NCI-H1694 treated with DMSO at 0.1 percent for 48 hours (cell line): ENCODE measurements at regions not wholly inside any gene's neighbourhood (a gene's known extent, or its start where the extent isn't known, plus 50 kb on each side); places are given as distances from the start of the nearest gene placed in this dataset.
"Not testable (repeated sequence)": the region's sequence is repeated elsewhere in the genome, so short reads cannot be mapped to it uniquely, and the experiment has no call there.

ENCODE experiments used
- DNase-seq: peaks from one replicate; lab custom pipeline; 2025; lab: John Stamatoyannopoulos, UW

DNA sequence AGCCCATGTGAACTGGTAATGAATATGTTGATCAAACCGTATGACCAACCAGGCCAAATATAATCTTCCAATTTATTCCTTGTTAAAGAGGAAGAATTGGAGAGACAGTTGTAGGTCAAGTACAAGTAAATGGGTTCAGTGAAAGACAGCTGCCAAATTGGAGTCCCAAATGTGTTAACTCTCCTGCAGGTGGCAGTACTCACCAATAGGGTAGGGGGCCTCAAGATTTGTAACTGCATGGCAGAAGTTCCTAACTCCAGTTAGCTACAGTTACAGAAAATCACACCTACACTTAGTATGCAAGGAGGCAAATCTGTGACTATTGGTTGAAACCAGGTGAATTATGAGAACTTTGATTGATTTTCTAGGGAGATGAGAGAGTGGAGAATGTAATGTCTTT lies 278.0 kb downstream of the ZBBX start:
- DNase-seq, result no peak

DNA sequence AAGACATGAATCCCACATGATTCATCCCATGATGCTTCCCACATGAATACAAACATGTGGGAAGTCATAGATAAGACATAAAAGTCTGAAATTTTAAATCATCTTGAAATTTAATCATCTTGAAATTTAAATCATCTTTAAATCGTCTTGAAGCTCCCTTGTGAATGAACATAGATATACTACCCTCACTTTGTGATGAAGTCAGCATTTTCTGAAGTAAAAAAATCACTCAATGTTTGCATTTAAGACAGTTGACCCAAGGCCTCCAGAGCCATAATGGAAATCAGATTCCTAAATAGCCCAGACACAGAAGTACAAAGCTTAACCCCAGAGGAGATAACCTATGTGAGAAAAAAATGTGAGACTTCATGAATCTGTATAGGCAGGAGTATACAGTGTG lies 279.4 kb downstream of the ZBBX start:
- DNase-seq, result no peak

DNA sequence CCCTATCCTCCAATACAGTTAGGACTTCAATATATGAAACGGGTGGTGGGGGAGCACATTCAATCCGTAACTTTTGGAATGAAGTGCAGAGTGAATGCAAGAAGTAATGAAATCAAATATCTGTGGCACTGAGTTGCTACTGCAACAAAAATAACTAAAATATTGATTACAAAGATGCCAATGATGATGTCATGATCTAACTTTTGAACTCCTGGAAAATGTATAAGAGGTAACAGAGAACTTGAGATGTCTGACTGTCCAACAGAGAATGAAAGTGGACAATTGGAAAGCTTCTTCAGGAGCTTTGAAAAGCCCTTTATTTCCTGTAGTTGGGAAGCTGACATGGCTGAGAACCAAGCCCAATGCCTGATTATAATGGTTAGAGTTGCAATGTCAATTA lies 279.9 kb downstream of the ZBBX start:
- DNase-seq, result no peak

DNA sequence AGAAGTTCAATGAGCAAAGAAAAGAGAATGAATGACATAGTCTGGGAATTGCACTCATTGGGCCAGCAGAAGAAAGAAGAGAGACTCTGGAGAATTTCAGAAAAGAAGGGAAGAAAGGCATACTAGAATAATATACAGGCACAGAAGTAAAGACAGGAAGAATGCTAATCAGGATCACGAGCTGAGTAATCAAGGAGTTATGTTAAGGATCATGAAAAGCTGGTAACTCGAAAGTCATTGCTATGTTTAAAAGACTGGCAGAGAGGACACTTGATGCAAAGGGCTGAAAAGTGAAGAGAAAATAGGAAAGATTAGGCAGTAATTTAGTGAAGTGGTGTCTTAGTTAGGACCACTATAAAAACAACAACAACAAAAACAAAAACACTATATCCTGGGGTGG lies 284.1 kb downstream of the ZBBX start:
- DNase-seq, result no peak

DNA sequence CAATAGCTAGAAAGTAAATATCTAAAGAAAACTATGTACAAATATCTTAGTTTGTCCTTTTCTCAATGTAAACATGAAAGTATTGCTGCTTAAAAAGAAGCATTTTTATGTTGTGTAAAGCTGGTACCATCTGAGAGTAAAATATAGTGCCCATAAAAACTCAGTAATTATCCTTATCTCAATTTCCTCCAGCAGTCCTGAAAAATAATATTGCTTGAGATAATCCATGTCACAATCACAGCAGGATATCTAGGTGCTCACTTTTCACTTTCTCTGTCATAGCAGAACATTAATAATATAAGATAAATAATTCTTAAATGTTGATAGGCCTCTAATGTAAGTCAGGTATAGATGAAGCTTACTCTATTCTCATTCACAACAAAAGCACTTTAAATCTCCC lies 285.5 kb downstream of the ZBBX start:
- DNase-seq, result no peak

DNA sequence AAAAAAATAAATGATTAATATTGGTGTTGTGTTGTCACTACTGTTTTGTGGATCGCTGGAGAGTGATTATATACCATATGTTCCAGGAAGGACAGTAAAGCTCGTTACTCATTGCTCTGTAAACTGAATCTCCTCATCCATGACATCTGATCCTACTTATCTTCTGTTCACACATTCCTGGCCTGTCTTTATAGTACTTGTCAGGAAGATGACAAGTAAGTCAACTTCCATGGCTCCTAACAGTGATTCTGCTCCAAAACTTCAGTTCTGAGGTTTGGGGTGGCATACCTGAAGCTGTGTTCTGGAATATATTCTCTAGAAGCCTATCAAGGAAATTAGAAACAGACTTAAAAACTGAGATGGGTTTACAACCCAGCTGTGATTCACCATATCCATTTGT lies 288.9 kb downstream of the ZBBX start:
- DNase-seq, result no peak

DNA sequence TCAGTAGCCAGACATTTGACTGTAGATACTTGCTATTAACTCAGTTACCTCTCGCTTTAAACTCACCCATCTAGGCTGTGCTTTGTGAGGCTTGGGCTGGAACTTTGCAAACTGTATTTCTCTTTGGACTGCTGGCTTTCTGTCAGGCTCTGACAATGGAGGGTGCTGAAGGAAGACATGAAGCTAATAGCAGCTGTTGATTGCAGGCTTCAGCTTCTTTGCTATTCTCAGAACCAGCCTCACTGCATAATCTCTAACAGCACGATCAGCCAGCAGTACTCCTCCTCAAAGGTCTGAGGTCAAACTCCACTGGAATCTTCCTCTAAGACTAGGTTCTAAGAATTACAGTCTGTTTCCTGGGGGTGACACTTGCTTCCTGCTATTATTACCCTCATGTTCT lies 295.6 kb downstream of the ZBBX start:
- DNase-seq, result no peak

DNA sequence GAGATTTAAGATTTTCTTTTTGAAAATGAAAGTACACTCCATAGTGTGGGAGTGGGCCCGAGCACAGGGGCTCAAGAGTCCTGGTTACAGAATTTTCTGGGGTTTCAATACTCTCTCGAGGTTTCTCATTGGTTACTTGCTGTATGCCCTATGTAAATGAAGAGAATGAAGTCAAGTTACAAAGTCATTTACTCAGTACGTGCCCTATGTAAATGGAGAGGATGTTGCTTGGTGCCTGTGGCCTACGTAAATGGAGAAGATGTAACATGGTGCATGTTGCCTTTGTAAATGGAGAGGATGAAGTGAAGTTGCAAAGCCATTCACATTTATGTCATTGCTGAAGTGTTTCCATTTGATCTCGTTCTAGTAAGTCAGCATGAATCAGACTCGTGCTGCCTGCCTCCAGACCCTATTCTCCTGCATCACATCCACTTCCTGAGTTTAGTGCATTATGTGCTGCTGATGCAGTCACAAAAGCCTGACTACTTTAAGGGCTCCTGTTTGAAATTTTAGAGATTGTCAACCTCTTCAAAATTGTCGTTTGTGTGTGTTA lies 302.0 kb downstream of the ZBBX start:
- DNase-seq, result no peak

DNA sequence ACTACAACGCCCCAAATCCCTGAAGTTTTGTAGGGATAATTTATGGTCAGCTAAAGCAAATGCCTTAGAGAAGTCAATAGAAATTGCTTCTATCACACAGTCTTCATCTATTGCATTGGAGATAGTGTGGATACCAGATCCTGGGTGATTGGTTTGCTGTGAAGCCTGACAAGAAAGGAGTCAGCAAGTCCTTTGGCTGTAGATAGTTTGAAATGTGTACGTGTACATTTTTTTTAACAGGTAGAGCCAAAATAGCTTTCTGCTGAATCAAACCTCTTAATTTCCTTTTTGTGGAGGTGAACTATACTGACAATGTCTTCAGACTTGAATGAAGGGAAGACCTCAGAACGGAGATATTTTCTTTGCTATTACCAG lies 312.3 kb downstream of the ZBBX start:
- DNase-seq, result no peak

DNA sequence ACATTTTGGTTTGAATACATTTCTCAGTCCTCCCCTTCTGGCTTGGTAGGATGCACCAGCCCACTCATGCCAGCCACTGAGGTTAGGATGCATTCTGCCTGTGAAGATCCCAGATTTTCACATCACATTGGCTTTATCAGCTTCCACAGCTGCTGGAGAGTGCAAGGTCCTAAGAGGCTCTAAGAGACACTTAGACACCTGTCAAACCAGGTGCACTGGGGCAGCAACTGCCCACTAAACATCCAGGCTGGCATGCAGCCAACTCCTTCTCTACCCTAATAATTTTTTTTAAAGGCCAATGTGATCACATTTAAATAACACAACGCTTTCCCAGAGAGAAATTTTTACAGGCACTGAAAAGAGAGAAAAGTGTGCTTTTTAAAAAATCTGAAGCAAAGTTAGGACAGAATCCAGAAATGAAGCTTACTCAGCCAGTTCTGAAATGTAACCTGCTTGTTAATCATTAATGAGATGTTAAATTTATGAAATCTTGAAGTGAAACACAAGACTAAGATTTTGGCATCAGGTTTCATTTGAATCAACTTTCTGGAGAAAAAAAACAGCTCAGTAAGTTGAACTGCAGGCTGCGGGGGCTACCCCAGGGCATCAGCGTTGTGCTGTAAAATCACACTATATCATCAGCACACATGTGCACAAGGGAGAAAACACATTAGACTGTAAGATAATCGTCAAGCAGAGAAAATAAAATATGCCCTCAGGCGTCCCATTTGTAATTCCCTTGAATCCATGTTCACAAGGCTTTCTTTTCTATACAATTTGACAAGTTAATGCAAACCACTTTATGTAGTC lies 312.9 kb downstream of the ZBBX start:
- no peak for DNase-seq

DNA sequence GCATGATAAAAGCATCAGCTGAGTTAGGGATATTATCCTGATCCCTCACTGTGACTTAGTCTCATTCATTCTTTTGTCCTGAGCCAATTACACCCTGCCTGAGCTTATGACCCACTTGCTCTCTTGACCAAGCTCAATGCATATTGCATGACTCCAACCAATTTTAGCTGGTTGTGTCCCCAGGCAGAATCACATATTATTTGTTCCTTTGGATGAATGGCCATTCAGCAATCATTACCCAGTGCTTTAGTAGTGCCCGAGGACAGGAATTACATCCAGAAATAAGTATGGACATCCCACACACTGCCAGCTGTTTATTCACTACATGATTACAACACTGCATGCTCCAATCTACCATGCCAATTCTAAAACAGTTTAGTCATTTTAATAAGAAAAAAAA lies 322.5 kb downstream of the ZBBX start:
- no peak for DNase-seq

DNA sequence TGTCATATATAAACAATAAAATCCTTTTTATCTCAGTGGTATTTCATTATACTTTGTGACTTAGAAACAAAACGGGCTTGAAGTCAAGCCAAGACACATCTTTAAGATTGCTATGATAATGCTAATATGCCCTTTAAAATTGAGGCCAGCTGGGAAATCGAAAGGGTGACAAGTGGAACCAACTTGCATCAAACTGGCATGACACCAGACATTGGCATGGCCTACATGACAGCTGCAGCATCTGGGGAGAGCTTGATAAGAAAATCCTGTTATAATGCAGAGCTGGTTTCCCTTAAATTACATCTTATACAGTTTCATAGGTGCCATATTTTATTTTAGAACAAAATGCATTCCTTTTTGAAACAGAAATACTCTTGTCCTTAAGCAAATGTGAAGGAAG lies 325.2 kb downstream of the ZBBX start:
- no peak for DNase-seq

DNA sequence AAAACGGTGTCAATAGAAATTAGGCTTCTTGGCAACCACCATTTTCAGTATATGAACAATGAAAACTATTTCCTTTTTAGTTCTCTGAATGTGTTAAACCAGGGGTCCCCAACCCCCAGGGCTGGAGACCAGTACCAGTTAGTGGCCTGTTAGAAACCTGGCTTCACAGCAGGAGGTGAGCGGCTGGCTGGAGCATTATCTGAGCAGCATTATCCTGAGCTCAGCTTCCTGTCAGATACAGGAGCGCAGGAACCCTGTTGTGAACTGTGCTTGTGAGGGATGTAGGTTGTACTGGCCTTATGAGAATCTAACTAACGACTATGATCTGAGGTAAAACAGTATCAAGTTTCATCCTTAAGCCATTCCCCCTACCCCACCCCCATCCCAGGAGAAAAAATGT lies 328.7 kb downstream of the ZBBX start:
- no peak for DNase-seq

DNA sequence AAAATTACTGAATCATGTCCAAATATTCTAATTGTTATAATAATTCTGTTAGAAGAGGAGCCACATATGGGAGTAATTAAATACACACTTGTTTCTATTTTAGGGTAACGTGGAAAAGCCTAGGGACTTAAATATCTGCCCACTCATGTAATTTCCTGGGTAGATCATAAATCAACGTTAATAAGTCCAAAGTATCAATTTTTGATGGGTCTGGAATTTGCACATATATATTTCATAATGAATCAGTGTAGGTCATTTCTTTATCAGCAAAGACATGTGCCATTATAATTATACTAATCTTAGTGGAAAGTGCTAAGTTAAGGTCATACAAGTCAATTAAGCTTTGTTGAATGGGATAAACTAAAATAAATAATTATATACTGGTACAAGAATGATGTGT lies 346.2 kb downstream of the ZBBX start:
- DNase-seq, result no peak

DNA sequence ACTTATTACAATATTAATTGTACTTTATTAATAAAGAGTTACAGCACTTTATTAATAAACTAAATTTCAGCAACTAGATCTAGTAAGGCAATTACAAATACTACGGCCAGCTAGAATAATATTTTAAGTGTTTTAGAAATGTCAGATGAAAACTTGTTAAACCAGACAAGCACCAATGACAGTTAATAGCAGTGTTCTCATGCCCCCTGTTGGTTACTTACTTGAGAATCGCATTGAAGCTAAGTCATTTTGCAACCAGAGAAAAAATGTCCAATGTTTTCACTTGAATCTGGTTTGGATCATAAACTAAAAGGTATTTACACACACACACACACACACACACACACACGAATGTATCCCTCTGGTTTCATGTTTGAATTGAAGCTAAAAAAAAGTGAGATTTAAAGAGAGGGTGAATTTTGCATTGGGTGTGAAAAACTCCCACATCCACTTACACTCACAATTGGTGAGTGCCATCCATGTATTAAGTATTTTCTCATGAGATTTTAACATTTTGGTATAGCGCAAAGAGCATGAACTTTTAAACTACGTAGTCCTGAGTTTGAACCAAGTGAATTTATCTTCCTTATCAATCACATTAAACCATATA lies 347.7 kb downstream of the ZBBX start:
- peak; percentile 35 for DNase-seq

DNA sequence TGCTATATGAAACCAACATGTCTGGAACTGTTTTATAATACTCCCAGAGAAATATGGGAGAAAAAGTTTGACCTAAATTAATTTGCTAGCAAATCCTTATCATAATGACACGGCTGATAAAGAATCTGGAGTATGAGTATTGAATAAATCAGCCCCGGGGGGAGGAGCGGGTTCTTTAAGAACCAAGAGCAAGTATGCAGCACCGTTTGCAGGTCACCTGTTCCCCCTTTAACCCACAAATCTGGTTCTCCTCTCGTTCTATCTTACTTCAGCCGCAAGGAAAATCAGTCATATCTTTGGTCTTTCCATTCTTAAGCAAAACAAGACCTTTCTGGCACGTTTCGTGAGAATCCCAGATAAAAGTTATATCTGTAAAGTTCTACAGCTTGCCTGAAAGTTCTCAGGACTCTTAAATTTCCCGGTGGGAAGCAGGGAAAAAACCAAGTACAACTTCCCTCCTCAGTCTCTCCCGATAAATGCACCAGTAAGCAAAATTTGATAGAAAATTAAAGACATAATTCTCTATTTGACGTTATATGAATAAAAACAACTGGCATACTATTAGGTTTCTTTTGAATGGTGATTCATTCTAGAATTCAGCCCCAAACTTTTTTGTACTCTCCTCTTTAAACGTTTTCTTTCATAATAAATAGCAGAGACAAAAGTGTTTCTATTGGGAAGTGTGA lies 348.6 kb downstream of the ZBBX start:
- no peak for DNase-seq

DNA sequence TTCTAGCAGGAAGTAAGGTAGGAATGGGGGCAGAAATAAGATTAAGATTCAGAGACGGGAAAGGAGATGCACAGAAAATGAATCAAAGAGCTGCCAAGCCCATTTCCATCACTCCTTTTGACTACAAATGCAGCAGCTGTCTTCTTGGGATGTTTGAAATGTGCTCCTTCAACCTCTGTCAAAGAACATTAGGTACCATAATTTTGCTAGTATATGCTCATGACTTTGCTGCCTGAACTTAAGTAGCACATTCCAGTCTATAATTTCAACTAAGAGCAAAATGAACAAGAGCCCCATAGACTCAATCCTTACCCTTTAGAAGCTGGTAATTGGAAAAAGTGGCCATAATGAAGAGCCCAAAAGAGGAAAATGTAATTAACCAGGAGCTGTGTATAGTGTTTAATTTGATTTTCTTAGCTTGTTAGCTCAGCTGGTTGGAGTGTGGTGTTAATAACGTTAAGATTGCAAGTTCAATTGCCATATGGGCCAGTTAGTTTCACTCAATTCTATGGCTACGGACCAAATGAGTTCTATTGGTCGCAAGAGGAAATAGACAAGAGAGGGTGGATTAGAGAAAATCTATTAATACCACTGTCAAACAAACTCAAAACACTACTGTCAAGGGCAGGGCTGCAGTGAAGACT lies 349.9 kb downstream of the ZBBX start:
- DNase-seq, result no peak

DNA sequence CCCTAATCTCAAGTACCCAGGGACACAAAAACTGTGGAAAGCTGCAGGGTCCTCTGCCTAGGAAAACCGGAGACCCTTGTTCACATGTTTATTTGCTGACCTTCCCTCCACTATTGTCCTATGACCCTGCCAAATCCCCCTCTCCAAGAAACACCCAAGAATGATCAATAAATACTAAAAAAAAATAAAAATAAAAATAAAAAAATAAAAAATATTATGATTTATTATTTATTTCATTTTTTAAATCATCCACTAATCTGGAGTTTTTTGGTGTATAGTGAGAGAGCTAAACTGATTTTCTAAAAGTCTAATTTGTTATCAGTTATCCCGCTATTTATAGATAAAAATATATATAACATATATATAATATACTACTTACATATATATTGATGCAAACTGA lies 360.6 kb downstream of the ZBBX start:
- not testable (repeated sequence) for DNase-seq

DNA sequence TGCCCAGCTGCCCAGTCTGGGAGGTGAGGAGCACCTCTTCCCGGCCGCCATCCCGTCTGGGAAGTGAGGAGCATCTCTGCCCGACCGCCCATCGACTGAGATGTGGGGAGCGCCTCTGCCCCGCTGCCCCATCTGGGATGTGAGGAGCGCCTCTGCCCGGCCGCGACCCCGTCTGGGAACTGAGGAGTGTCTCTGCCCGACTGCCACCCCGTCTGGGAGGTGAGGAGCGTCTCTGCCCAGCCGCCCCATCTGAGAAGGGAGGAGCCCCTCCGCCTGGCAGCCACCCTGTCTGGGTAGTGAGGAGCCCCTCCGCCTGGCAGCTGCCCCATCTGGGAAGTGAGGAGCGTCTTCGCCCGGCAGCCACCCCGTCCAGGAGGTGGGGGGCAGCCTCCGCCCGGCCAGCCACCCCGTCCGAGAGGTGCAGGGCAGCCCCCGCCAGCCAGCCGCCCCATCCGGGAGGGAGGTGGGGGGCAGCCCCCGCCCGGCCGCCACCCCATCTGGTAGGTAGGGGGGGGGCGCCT lies 361.4 kb downstream of the ZBBX start:
- not testable (repeated sequence) for DNase-seq

DNA sequence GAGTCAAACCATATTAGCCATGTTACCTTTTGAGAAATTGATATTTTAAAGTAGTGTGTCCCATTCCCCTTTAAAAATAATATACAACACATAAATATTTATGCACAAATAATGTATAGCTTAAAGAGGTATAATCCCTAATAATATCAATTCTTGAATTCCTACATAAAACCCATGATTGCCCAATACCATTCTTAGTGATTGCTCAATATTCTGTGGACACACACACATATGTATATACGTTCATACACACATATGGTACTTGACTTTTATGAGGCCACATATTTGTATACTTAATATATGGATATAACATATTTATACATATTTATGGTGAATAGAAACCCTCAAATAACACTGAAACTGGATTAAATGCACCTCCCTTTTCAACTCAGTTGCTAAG lies 367.4 kb downstream of the ZBBX start:
- no peak for DNase-seq

DNA sequence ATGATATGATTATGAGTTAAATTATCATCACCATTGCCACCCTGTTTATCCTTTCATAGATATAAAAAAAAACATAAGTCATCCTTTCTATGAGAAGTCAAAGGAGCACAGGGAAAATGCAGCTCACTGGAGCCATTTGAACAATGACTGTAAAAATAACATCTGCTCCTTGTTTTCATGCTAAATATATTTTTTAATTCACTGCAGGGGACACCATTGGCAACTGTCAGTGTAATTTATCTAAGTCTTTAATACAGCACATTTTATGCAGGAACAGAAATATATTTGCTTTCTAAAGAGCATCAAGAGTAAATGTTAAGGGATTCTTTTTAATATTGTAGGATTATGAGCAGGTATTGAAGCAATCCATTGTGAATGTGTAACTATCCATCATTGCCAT lies 371.3 kb downstream of the ZBBX start:
- no peak for DNase-seq

DNA sequence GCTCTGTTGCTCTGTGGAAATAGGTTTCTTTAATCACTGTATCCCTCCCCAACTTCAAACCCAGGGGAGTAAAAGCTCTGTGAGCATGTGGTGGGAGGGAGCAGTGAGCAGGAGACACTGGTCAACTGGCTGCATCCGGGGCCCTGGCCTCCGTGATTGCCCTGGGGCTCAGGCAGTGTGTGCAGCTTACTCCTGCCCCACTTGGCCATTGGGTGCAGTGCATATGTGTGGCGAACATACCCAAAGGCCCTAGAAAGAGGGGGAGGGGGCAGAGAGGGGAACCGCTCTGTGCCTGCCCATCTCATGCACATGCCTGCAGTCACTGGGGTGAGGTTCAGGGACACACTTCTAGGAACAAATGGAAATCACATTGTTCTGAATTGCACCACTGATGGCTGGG lies 378.7 kb downstream of the ZBBX start:
- no peak for DNase-seq
